DOHH2 (cell line): ENCODE measurements at regions not wholly inside any gene's neighbourhood (a gene's known extent, or its start where the extent isn't known, plus 50 kb on each side); places are given as distances from the start of the nearest gene placed in this dataset.

ENCODE experiments used
- H3F3A ChIP-seq: fragments of 200-600 bp; sonication (generic), shearing (Covaris generic); 2 replicates; pipeline ENCODE4 v1.6.0; 2016; ENCODE audit warnings: antibody characterized with exemption, mild to moderate bottlenecking; ENCODE audit not compliant: control insufficient read depth, insufficient read depth
- H3K27ac ChIP-seq: fragments of 200-600 bp; sonication (generic); 2 replicates; pipeline ENCODE4 v1.5.1; 2014; ENCODE audit warnings: low read depth, mild to moderate bottlenecking, low read length, moderate library complexity
- H3K27me3 ChIP-seq: fragments of 200-600 bp; sonication (generic); 2 replicates; pipeline ENCODE4 v1.6.1; 2014; ENCODE audit warnings: mild to moderate bottlenecking, low read length, mixed read lengths; ENCODE audit not compliant: control insufficient read depth
- H3K36me3 ChIP-seq: fragments of 200-600 bp; sonication (generic); 2 replicates; pipeline ENCODE4 v1.6.1; 2014; ENCODE audit warnings: mild to moderate bottlenecking, low read length, moderate library complexity, mixed read lengths; ENCODE audit not compliant: control insufficient read depth
- H3K4me1 ChIP-seq: fragments of 200-600 bp; sonication (generic); 2 replicates; pipeline ENCODE4 v1.6.1; 2014; ENCODE audit warnings: mild to moderate bottlenecking, low read length, mixed read lengths; ENCODE audit not compliant: control insufficient read depth
- H3K4me2 ChIP-seq: fragments of 200-600 bp; sonication (generic); 2 replicates; pipeline ENCODE4 v1.6.0; 2014; ENCODE audit warnings: mild to moderate bottlenecking, low read length, moderate library complexity
- H3K4me3 ChIP-seq: fragments of 200-600 bp; sonication (generic); 2 replicates; pipeline ENCODE4 v1.5.1; 2014; ENCODE audit warnings: mild to moderate bottlenecking, low read length, mixed read lengths
- H3K79me2 ChIP-seq: fragments of 200-600 bp; sonication (generic); 2 replicates; pipeline ENCODE4 v1.6.1; 2014; ENCODE audit warnings: mild to moderate bottlenecking, low read length, mixed read lengths; ENCODE audit not compliant: control insufficient read depth
- H3K9me2 ChIP-seq: fragments of 200-600 bp; sonication (generic); replicated peaks from 2 replicates; pipeline ENCODE4 v1.6.1; 2014; ENCODE audit warnings: mild to moderate bottlenecking, low read length, mixed read lengths; ENCODE audit not compliant: control insufficient read depth
- H3K9me3 ChIP-seq: fragments of 200-600 bp; sonication (generic); 2 replicates; pipeline ENCODE4 v1.6.1; 2014; ENCODE audit warnings: antibody characterized with exemption, low read length, mixed read lengths; ENCODE audit not compliant: control insufficient read depth, insufficient read depth
- H4K20me1 ChIP-seq: fragments of 200-600 bp; sonication (generic); 2 replicates; pipeline ENCODE4 v1.6.0; 2014; ENCODE audit warnings: low read depth, mild to moderate bottlenecking, antibody characterized with exemption, low read length, moderate library complexity; ENCODE audit not compliant: control insufficient read depth, insufficient read depth
- CTCF ChIP-seq: fragments of 200-600 bp; sonication (generic); IDR thresholded peaks from one replicate; pipeline ENCODE4 v1.5.1; 2014; ENCODE audit warnings: antibody characterized with exemption, mild to moderate bottlenecking, low read depth, low read length; ENCODE audit not compliant: poor library complexity, severe bottlenecking
- EZH2phosphoT487 ChIP-seq: fragments of 200-600 bp; sonication (generic); IDR thresholded peaks from 2 replicates; pipeline ENCODE4 v1.6.1; 2017; ENCODE audit warnings: borderline replicate concordance, mild to moderate bottlenecking, antibody characterized with exemption, low read length, moderate library complexity, mixed read lengths

GRCh38 chr12:77120156-77121085 lies 55.1 kb upstream of the E2F7 start:
- Histone ChIP-seq H3K9me2 (no peaks in the 10 kb centered on the region), H3K79me2 (no peaks in the 10 kb centered on the region), H3K27ac (no peak overlapping the region), H3F3A (no peaks in the 10 kb centered on the region), H3K4me1 (no peaks in the 10 kb centered on the region), H3K4me2 (no peak overlapping the region), H3K36me3 (no peaks in the 10 kb centered on the region), H3K27me3 (peaks cover 4% of the 10 kb centered on the region; the same call in 1 of the 2 replicates), H3K4me3 (no peak overlapping the region), H3K9me3 (no peaks in the 10 kb centered on the region), H4K20me1 (no peaks in the 10 kb centered on the region; the same call in 1 of the 2 replicates)
- no peak for TF ChIP-seq CTCF
- TF ChIP-seq EZH2phosphoT487 = no peak

- Histone ChIP-seq H3K4me2 (no peak overlapping the region), H3K36me3 (no peaks in the 10 kb centered on the region), H3K79me2 (no peaks in the 10 kb centered on the region), H3K4me3 (no peak overlapping the region), H3K27ac (no peak overlapping the region), H3K27me3 (peaks cover 1% of the 10 kb centered on the region; the same call in 1 of the 2 replicates), H3K9me3 (no peaks in the 10 kb centered on the region), H3K4me1 (no peaks in the 10 kb centered on the region), H3K9me2 (no peaks in the 10 kb centered on the region), H3F3A (no peaks in the 10 kb centered on the region), H4K20me1 (no peaks in the 10 kb centered on the region; the same call in 1 of the 2 replicates)
- TF ChIP-seq EZH2phosphoT487 (no peak), CTCF (no peak)
These were observed 53.3 kb upstream of the E2F7 start for GRCh38 chr12:77118696-77119095.

GRCh38 chr12:77116277-77116676 lies 50.9 kb upstream of the E2F7 start:
- H3K9me2 ChIP-seq = no peaks in the 10 kb centered on the region
- no peak overlapping the region for H3K4me2 ChIP-seq
- TF ChIP-seq EZH2phosphoT487 (no peak), CTCF (no peak)
- H4K20me1 ChIP-seq = no peaks in the 10 kb centered on the region
- no peaks in the 10 kb centered on the region for H3K9me3 ChIP-seq
- no peaks in the 10 kb centered on the region for H3K36me3 ChIP-seq
- no peak overlapping the region for H3K27ac ChIP-seq
- H3K4me1 ChIP-seq = no peaks in the 10 kb centered on the region
- no peaks in the 10 kb centered on the region for H3K79me2 ChIP-seq
- H3K4me3 ChIP-seq = no peak overlapping the region
- H3K27me3 ChIP-seq = no peaks in the 10 kb centered on the region
- no peaks in the 10 kb centered on the region for H3F3A ChIP-seq
